Endothelial cell of umbilical vein (primary cell): ENCODE measurements at regions not wholly inside any gene's neighbourhood (a gene's known extent, or its start where the extent isn't known, plus 50 kb on each side); places are given as distances from the start of the nearest gene placed in this dataset.

Source experiments
- BruUV-seq: library from RNA; stranded (reverse); fragments of 400-500 nt; replicated peaks from 2 replicates; lab custom pipeline; 2021; lab: Mats Ljungman, UMichigan
- CTCF ChIA-PET: fragments of 300-600, 350-600 bp; sonication (Branson Sonifier 250); formaldehyde crosslinking; loops from one replicate; lab custom pipeline; 2021; ENCODE audit warnings: antibody characterized with exemption, inconsistent platforms; lab: Charles Lee
- POLR2A ChIA-PET: fragments of 300-600, 350-600 bp; sonication (Branson Sonifier 250); formaldehyde crosslinking; loops from one replicate; lab custom pipeline; 2021; ENCODE audit warnings: antibody characterized with exemption, inconsistent platforms; lab: Charles Lee
- DNase-seq: peaks from one replicate; pipeline ENCODE4 v3.0.0-alpha.2; 2011; ENCODE audit warnings: low read depth, low spot score
- FAIRE-seq: peaks from 2 replicates; lab custom pipeline; 2011; peaks lifted over from hg19 to GRCh38; lab: Jason Lieb, UNC
- H2AFZ ChIP-seq: 2 replicates; pipeline ENCODE4 v1.6.0; 2012; ENCODE audit warnings: low read depth, low read length, control low read depth, inconsistent platforms
- H3K27ac ChIP-seq: 2 replicates; pipeline ENCODE4 v1.5.1; 2011; ENCODE audit warnings: low read depth, mild to moderate bottlenecking, control low read depth, low read length, moderate library complexity; ENCODE audit not compliant: insufficient read depth
- H3K27me3 ChIP-seq, 2 experiments: 2 replicates each; pipeline versions ENCODE4 v1.6.0 to v1.6.1; 2011; ENCODE audit warnings: low read length in 2 of 2, mixed read lengths in 1 of 2; ENCODE audit not compliant: control insufficient read depth in 2 of 2, insufficient read depth in 2 of 2
- H3K36me3 ChIP-seq, 2 experiments: 2 replicates in 1 of 2; 3 replicates in 1 of 2; pipeline ENCODE4 v1.5.1; 2011; ENCODE audit warnings: low read length in 2 of 2, mild to moderate bottlenecking in 1 of 2, moderate library complexity in 1 of 2; ENCODE audit not compliant: control insufficient read depth in 2 of 2, insufficient read depth in 2 of 2; ENCODE audit errors: extremely low read depth in 1 of 2
- H3K4me1 ChIP-seq: 3 replicates; pipeline ENCODE4 v1.5.1; 2011; ENCODE audit warnings: mild to moderate bottlenecking, low read length; ENCODE audit not compliant: control insufficient read depth, insufficient read depth; ENCODE audit errors: extremely low read depth
- H3K4me2 ChIP-seq: 2 replicates; pipeline ENCODE4 v1.6.1; 2011; ENCODE audit warnings: low read length, control low read depth, mixed read lengths; ENCODE audit not compliant: insufficient read depth
- H3K4me3 ChIP-seq, 3 experiments: fragments of 200-600 bp in 1 of 3; sonication (generic), shearing (Covaris generic) in 1 of 3; replicated peaks in 1 of 3; 2 replicates each; pipeline ENCODE4 v1.5.1; 2011 to 2016; ENCODE audit warnings: control low read depth in 3 of 3, low read length in 3 of 3, mild to moderate bottlenecking in 2 of 3, inconsistent platforms in 1 of 3, low read depth in 1 of 3, moderate library complexity in 1 of 3; ENCODE audit not compliant: insufficient read depth in 1 of 3
- H3K79me2 ChIP-seq: 2 replicates; pipeline ENCODE4 v1.6.0; 2012; ENCODE audit warnings: low read length, inconsistent platforms; ENCODE audit not compliant: control insufficient read depth, insufficient read depth
- H3K9ac ChIP-seq: replicated peaks from 2 replicates; pipeline ENCODE3; 2011; ENCODE audit warnings: low read length, control low read depth; ENCODE audit not compliant: insufficient read depth; ENCODE audit errors: extremely low read depth
- H3K9me1 ChIP-seq: replicated peaks from 3 replicates; pipeline ENCODE4 v1.6.0; 2011; ENCODE audit warnings: mild to moderate bottlenecking, low read length; ENCODE audit not compliant: control insufficient read depth, insufficient read depth; ENCODE audit errors: extremely low read depth
- H3K9me3 ChIP-seq: replicated peaks from 2 replicates; pipeline ENCODE4 v1.5.1; 2012; ENCODE audit warnings: low read length, inconsistent platforms; ENCODE audit not compliant: control insufficient read depth, insufficient read depth
- H4K20me1 ChIP-seq: replicated peaks from 2 replicates; pipeline ENCODE3; 2011; ENCODE audit warnings: mild to moderate bottlenecking, low read length; ENCODE audit not compliant: control insufficient read depth, insufficient read depth; ENCODE audit errors: extremely low read depth
- EZH2 ChIP-seq: IDR thresholded peaks from 2 replicates; pipeline ENCODE4 v1.6.1; 2012; ENCODE audit warnings: borderline replicate concordance, low read depth, mild to moderate bottlenecking, moderate library complexity, low read length, inconsistent platforms; ENCODE audit not compliant: severe bottlenecking
- FOS ChIP-seq: IDR thresholded peaks from 2 replicates; pipeline ENCODE4 v1.6.1; 2011; ENCODE audit warnings: mild to moderate bottlenecking, low read length, moderate library complexity, borderline replicate concordance; ENCODE audit not compliant: insufficient read depth
- GATA2 ChIP-seq: IDR thresholded peaks from 2 replicates; pipeline ENCODE4 v1.7.0; 2011; ENCODE audit warnings: low read depth, mild to moderate bottlenecking, moderate library complexity, mixed read lengths, low read length; ENCODE audit not compliant: insufficient read length, insufficient read depth
- JUN ChIP-seq: IDR thresholded peaks from 2 replicates; pipeline ENCODE4 v1.6.1; 2011; ENCODE audit warnings: borderline replicate concordance, low read depth; ENCODE audit not compliant: insufficient read length, insufficient read depth
- MYC ChIP-seq: IDR thresholded peaks from one replicate; pipeline ENCODE4 v1.6.1; 2011; ENCODE audit warnings: mild to moderate bottlenecking, low read depth, low read length
- POLR2A ChIP-seq: IDR thresholded peaks from 2 replicates; pipeline ENCODE4 v1.6.1; 2012; ENCODE audit warnings: low read depth, mild to moderate bottlenecking, control low read depth, low read length
- POLR2AphosphoS5 ChIP-seq: IDR thresholded peaks from 2 replicates; pipeline ENCODE4 v1.6.1; 2012; ENCODE audit warnings: low read depth, mild to moderate bottlenecking, control low read depth, low read length, moderate library complexity; ENCODE audit not compliant: insufficient read depth
- dilution Hi-C: fragments of 300-500 bp; cut with MboI; formaldehyde crosslinking; loops from one replicate; pipeline ENCODE4 v1.15.0; 2019; ENCODE audit warnings: low sequenced_read_pairs; ENCODE audit not compliant: extremely low pct_ligation_motif_present
- intact Hi-C: fragments of 100-400 bp; cut with micrococcal nuclease; formaldehyde crosslinking; loops from one replicate; pipeline ENCODE4 v1.10.0; 2022
- TF ChIP-seq, protein P1 (sequence below), 2 donors: IDR thresholded peaks; 1 replicate in 1 of 2; 2 replicates in 1 of 2; pipeline ENCODE4 v1.5.1; 2011; ENCODE audit warnings: low read length in 2 of 2, mild to moderate bottlenecking in 2 of 2, moderate library complexity in 2 of 2, control low read depth in 1 of 2, inconsistent platforms in 1 of 2, low read depth in 1 of 2; ENCODE audit not compliant: insufficient read depth in 1 of 2; ENCODE audit errors: extremely low read depth in 1 of 2
- TF ChIP-seq, protein P2 (sequence below): IDR thresholded peaks from 2 replicates; pipeline ENCODE4 v1.6.1; 2011; ENCODE audit not compliant: insufficient read depth, insufficient read length

DNA sequence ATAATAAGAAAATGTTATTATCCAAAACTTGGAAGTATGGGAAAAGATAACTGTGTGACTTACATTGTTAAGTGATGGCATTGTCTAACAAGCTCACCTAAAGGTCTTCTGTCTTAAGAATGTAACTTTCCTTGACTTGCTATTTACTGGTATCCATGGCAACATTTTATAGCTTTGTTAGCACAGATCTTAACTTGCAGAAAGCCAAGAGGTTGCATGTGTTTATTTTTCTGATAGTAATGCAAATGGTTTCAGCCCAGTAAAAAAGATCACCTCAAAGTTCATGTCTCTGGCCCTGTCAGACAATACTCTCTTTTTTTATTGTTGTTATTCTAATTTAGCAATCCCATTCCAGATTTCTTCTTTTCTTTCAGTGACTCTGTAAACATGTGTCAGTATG lies 425.3 kb downstream of the SPRY1 start:
- H3K9me3 ChIP-seq = no peaks in the 10 kb centered on the region
- no peak overlapping the region for H2AFZ ChIP-seq
- H4K20me1 ChIP-seq = no peaks in the 10 kb centered on the region
- no TSS peak for BruUV-seq
- no peak overlapping the region for H3K4me2 ChIP-seq
- no peak overlapping the region for H3K27ac ChIP-seq
- FAIRE-seq (no peak), DNase-seq (peak; percentile 61)
- dilution Hi-C loops = no loop called here
- H3K79me2 ChIP-seq = no peaks in the 10 kb centered on the region
- H3K9me1 ChIP-seq = no peaks in the 10 kb centered on the region
- no peak for TF ChIP-seq GATA2
- TF ChIP-seq FOS = no peak
- TF ChIP-seq POLR2A = no peak
- no peak for TF ChIP-seq POLR2AphosphoS5
- TF ChIP-seq EZH2 = no peak
- TF ChIP-seq MYC = no peak
- TF ChIP-seq, protein P1, sequence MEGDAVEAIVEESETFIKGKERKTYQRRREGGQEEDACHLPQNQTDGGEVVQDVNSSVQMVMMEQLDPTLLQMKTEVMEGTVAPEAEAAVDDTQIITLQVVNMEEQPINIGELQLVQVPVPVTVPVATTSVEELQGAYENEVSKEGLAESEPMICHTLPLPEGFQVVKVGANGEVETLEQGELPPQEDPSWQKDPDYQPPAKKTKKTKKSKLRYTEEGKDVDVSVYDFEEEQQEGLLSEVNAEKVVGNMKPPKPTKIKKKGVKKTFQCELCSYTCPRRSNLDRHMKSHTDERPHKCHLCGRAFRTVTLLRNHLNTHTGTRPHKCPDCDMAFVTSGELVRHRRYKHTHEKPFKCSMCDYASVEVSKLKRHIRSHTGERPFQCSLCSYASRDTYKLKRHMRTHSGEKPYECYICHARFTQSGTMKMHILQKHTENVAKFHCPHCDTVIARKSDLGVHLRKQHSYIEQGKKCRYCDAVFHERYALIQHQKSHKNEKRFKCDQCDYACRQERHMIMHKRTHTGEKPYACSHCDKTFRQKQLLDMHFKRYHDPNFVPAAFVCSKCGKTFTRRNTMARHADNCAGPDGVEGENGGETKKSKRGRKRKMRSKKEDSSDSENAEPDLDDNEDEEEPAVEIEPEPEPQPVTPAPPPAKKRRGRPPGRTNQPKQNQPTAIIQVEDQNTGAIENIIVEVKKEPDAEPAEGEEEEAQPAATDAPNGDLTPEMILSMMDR (IDR thresholded peaks at IDR 0.05; ENCODE audit: extremely low read depth in 1 of 2, insufficient read depth in 1 of 2, low read depth in 1 of 2, low read length in 2 of 2) = no peak
- TF ChIP-seq, protein P2, sequence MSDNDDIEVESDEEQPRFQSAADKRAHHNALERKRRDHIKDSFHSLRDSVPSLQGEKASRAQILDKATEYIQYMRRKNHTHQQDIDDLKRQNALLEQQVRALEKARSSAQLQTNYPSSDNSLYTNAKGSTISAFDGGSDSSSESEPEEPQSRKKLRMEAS = no peak
- TF ChIP-seq JUN = no peak
- H3K4me1 ChIP-seq = peaks cover 2% of the 10 kb centered on the region
- H3K4me3 ChIP-seq = no peak overlapping the region
- H3K27me3 ChIP-seq = no peaks in the 10 kb centered on the region
- H3K36me3 ChIP-seq = no peaks in the 10 kb centered on the region
- H3K9ac ChIP-seq = no peak overlapping the region
- ChIA-PET CTCF (no interaction called here), POLR2A (no interaction called here)
- intact Hi-C loops = no loop called here
